ENCODE measurements at regions not wholly inside any gene's neighbourhood (a gene's known extent, or its start where the extent isn't known, plus 50 kb on each side); places are given as distances from the start of the nearest gene placed in this dataset.

DNA sequence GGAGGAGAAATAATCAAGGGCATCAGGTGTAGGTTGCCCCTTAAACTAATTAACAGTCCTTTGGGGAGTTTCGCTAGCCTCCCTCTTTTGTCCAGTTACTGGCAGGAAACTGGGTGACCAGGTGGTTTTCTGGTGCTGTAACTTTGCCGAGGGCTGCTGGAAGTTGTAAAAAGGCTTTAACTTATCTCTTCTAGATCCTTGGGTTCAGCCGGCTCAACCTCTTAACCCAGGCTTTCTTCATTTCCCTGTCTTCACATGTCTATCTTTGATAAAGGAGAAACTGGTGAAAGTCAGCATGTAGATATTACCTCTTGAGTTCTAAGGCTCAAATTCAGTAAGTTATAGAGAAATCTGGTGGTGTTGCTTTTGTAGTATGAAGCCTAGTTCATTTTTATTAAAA, 289.7 kb upstream of the NRIP1 start:
- TF ChIP-seq ELK4 (CRISPR knock-in tag; IDR thresholded peaks at IDR 0.05; ENCODE audit: borderline replicate concordance) = no peak
- TF ChIP-seq KLF6 (CRISPR knock-in tag; IDR thresholded peaks at IDR 0.05) = no peak
- TF ChIP-seq ZNF773 (CRISPR knock-in tag; IDR thresholded peaks at IDR 0.05; ENCODE audit: borderline replicate concordance) = no peak
- TF ChIP-seq DMTF1 (CRISPR knock-in tag; IDR thresholded peaks at IDR 0.05) = no peak
- TF ChIP-seq ZNF3 (CRISPR knock-in tag; IDR thresholded peaks at IDR 0.05) = no peak
- TF ChIP-seq POLR2A (IDR thresholded peaks at IDR 0.05; ENCODE audit: insufficient read depth in 1 of 2, low read depth in 2 of 2, low read length in 2 of 2) = no peak
- TF ChIP-seq, protein P1, sequence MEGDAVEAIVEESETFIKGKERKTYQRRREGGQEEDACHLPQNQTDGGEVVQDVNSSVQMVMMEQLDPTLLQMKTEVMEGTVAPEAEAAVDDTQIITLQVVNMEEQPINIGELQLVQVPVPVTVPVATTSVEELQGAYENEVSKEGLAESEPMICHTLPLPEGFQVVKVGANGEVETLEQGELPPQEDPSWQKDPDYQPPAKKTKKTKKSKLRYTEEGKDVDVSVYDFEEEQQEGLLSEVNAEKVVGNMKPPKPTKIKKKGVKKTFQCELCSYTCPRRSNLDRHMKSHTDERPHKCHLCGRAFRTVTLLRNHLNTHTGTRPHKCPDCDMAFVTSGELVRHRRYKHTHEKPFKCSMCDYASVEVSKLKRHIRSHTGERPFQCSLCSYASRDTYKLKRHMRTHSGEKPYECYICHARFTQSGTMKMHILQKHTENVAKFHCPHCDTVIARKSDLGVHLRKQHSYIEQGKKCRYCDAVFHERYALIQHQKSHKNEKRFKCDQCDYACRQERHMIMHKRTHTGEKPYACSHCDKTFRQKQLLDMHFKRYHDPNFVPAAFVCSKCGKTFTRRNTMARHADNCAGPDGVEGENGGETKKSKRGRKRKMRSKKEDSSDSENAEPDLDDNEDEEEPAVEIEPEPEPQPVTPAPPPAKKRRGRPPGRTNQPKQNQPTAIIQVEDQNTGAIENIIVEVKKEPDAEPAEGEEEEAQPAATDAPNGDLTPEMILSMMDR (CRISPR knock-in tag; IDR thresholded peaks at IDR 0.05) = no peak
- TF ChIP-seq TAF1 (CRISPR knock-in tag; IDR thresholded peaks at IDR 0.05) = no peak
- no peak for TF ChIP-seq ZNF792 (CRISPR knock-in tag; IDR thresholded peaks at IDR 0.05)
- no peak for TF ChIP-seq HNF1B (CRISPR knock-in tag; IDR thresholded peaks at IDR 0.05)
- no peak for TF ChIP-seq POLR2AphosphoS5 (IDR thresholded peaks at IDR 0.05; ENCODE audit: low read depth, low read length)
- TF ChIP-seq ARNT (IDR thresholded peaks at IDR 0.05) = no peak
